Kidney (tissue), 13 donors: ENCODE measurements at regions not wholly inside any gene's neighbourhood (a gene's known extent, or its start where the extent isn't known, plus 50 kb on each side); places are given as distances from the start of the nearest gene placed in this dataset.

Experiments
- DNase-seq, 5 donors: peaks; one replicate each; pipeline ENCODE4 v3.0.0-alpha.2; 2013 to 2020
- FAIRE-seq: peaks from 2 replicates; lab custom pipeline; 2012; peaks lifted over from hg19 to GRCh38; lab: Jason Lieb, UNC
- H3K27ac ChIP-seq, 2 donors: one replicate each; pipeline ENCODE4 v1.7.0; 2013; ENCODE audit warnings: low read depth in 2 of 2, low read length in 2 of 2, inconsistent platforms in 1 of 2
- H3K27me3 ChIP-seq: one replicate; pipeline ENCODE4 v1.7.1; 2013; ENCODE audit warnings: low read length, inconsistent platforms; ENCODE audit not compliant: control insufficient read depth, insufficient read depth
- H3K36me3 ChIP-seq, 3 donors: one replicate each; pipeline versions ENCODE4 v1.7.0 to v1.7.1; 2013; ENCODE audit warnings: low read length in 3 of 3, control low read depth in 1 of 3, inconsistent platforms in 1 of 3; ENCODE audit not compliant: insufficient read depth in 3 of 3, control insufficient read depth in 2 of 3
- H3K4me1 ChIP-seq, 3 donors: one replicate each; pipeline versions ENCODE4 v1.7.0 to v1.7.1; 2013; ENCODE audit warnings: low read length in 3 of 3, inconsistent platforms in 1 of 3, low read depth in 1 of 3; ENCODE audit not compliant: control insufficient read depth in 2 of 3, insufficient read depth in 2 of 3
- H3K4me3 ChIP-seq, 3 donors: one replicate each; pipeline versions ENCODE4 v1.7.0 to v1.8.1; 2013; ENCODE audit warnings: low read length in 3 of 3, control low read depth in 1 of 3, inconsistent platforms in 1 of 3
- H3K9ac ChIP-seq, 3 donors: one replicate each; pipeline versions ENCODE4 v1.7.0 to v1.7.1; 2013; ENCODE audit warnings: low read length in 3 of 3, control low read depth in 1 of 3, inconsistent platforms in 1 of 3
- H3K9me3 ChIP-seq, 3 donors: one replicate each; pipeline versions ENCODE4 v1.7.0 to v1.7.1; 2013; ENCODE audit warnings: low read length in 3 of 3, control low read depth in 1 of 3, inconsistent platforms in 1 of 3; ENCODE audit not compliant: control insufficient read depth in 2 of 3, insufficient read depth in 1 of 3
- intact Hi-C: fragments of 100-400 bp; cut with DNase I; formaldehyde crosslinking; loops from one replicate; pipeline ENCODE4 v1.11.1; 2022
- TF ChIP-seq, protein P1 (sequence below): IDR thresholded peaks from 3 replicates; pipeline ENCODE4 v1.5.1; 2012; ENCODE audit warnings: mild to moderate bottlenecking, moderate library complexity, borderline replicate concordance; ENCODE audit not compliant: insufficient read depth; ENCODE audit errors: extremely low read depth
- donor health status: control.
- donor health status: control.
- donor health status: control.
- donor health status: control.
- donor health status: control.
- donor health status: DM: yes; HTN: yes; CAD: no.
- donor health status: Normal renal cell carcinoma (clear cell type).

DNA sequence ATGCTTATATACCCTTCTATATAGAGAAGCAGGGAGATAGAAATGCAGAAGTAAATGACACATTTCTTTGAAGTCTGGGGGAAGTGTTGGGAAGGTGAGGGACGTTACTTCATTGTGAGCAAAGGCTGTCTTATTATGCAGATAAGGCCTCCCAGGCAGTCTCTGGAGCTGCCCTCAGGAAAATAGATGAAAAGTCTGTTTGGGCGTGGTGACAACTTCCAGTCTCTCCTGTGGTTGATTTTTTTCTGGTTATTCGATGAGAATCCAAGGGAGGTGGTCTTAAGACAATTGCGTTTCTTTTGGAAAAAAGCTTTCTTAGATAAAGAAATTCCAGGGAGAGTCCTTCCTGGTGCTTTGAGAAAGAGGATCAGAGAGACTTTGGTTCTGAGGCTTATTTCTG, 84.0 kb downstream of the NEUROD6 start:
- H3K9me3 ChIP-seq: no peaks in the 10 kb centered on the region
- no peaks in the 10 kb centered on the region for H3K36me3 ChIP-seq
- TF ChIP-seq, protein P1, sequence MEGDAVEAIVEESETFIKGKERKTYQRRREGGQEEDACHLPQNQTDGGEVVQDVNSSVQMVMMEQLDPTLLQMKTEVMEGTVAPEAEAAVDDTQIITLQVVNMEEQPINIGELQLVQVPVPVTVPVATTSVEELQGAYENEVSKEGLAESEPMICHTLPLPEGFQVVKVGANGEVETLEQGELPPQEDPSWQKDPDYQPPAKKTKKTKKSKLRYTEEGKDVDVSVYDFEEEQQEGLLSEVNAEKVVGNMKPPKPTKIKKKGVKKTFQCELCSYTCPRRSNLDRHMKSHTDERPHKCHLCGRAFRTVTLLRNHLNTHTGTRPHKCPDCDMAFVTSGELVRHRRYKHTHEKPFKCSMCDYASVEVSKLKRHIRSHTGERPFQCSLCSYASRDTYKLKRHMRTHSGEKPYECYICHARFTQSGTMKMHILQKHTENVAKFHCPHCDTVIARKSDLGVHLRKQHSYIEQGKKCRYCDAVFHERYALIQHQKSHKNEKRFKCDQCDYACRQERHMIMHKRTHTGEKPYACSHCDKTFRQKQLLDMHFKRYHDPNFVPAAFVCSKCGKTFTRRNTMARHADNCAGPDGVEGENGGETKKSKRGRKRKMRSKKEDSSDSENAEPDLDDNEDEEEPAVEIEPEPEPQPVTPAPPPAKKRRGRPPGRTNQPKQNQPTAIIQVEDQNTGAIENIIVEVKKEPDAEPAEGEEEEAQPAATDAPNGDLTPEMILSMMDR: no peak
- H3K9ac ChIP-seq: no peak overlapping the region
- H3K27me3 ChIP-seq: no peaks in the 10 kb centered on the region
- H3K27ac ChIP-seq: no peak overlapping the region
- H3K4me3 ChIP-seq: no peak overlapping the region
- FAIRE-seq: no peak
- H3K4me1 ChIP-seq: no peaks in the 10 kb centered on the region
- no peak for DNase-seq
- intact Hi-C loops: no loop called here

DNA sequence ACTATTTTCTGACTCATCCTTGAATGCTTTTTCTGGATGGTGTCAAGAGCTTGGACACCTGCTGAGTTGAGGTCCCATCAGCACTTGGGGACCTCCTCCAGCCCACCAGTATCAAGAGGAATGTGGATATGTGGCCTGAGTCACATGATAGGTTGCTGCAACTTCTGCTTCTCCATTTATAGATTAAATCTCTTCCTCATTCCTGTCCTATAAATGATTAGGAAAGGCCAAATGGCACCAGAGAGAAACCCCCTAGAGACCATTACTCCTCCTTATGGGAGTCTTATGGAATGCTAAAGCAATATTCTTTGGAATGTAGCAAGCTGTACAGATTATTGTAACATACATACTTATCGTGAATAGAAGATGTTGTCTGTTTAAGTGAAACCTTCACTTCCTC, 85.6 kb downstream of the NEUROD6 start:
- TF ChIP-seq, protein P1: no peak
- no peak overlapping the region for H3K9ac ChIP-seq
- H3K27ac ChIP-seq: no peak overlapping the region
- no peaks in the 10 kb centered on the region for H3K4me1 ChIP-seq
- no peak overlapping the region for H3K4me3 ChIP-seq
- no peaks in the 10 kb centered on the region for H3K27me3 ChIP-seq
- no peaks in the 10 kb centered on the region for H3K9me3 ChIP-seq
- intact Hi-C loops: no loop called here
- H3K36me3 ChIP-seq: no peaks in the 10 kb centered on the region
- FAIRE-seq (no peak), DNase-seq (no peak)

DNA sequence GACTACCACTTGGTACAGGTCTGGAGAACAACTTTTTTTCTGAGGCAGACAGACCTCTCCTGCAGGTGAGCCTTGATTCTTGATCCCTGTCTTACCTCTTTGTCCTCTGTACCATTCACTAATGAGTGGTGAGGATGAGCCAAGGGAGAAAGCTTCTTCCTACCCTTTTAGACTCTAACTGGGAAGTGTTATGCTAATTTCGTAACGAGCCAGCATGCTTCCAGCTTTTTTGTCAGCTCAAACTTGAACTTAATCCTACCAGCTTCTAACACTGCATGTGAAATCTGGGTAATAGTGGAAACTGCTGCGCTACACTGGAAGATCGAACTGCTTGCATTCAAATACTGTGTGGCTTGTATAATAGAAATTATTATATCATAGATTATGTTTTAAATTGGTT, 87.0 kb downstream of the NEUROD6 start:
- no peak for FAIRE-seq
- Histone ChIP-seq H3K4me1 (no peaks in the 10 kb centered on the region), H3K4me3 (no peak overlapping the region), H3K27ac (no peak overlapping the region), H3K9ac (no peak overlapping the region), H3K36me3 (no peaks in the 10 kb centered on the region), H3K27me3 (no peaks in the 10 kb centered on the region), H3K9me3 (no peaks in the 10 kb centered on the region)
- TF ChIP-seq, protein P1: no peak
- intact Hi-C loops: no loop called here
- DNase-seq: no peak

DNA sequence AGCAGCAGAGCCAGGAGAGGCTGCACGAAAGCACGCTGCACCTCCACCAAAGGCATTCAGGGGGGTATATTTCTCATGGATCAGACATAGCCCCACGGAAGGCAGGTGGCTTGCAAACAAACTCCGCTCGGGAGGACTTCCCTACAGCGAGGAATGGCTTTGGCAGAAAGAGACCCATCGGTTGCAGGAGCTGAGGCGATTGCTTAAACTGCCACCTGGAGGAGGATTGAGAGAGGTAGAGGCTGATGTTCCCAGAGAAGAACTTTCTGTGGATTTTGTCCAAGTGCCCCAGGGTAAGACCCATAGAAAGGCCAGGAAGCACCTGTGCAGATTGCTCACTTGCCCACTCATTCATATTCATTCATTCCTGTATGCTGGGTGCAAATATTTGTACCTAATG, 89.1 kb downstream of the NEUROD6 start:
- no peaks in the 10 kb centered on the region for H3K4me1 ChIP-seq
- H3K4me3 ChIP-seq: no peak overlapping the region
- H3K27ac ChIP-seq: no peak overlapping the region
- no peaks in the 10 kb centered on the region for H3K9me3 ChIP-seq
- TF ChIP-seq, protein P1: no peak
- no peaks in the 10 kb centered on the region for H3K36me3 ChIP-seq
- H3K27me3 ChIP-seq: no peaks in the 10 kb centered on the region
- no peak overlapping the region for H3K9ac ChIP-seq
- DNase-seq (no peak), FAIRE-seq (no peak)
- intact Hi-C loops: no loop called here
